Activated CD4-positive, alpha-beta T cell treated with anti-CD3 and anti-CD28 coated beads, Interleukin-2, amount 50 U/mL, for 24 hours (primary cell): ENCODE measurements at regions not wholly inside any gene's neighbourhood (a gene's known extent, or its start where the extent isn't known, plus 50 kb on each side); places are given as distances from the start of the nearest gene placed in this dataset.
"Not testable (repeated sequence)": the region's sequence is repeated elsewhere in the genome, so short reads cannot be mapped to it uniquely, and the experiment has no call there.

Source experiments
- DNase-seq, 2 donors: peaks; one replicate each; pipeline ENCODE4 v3.0.0-alpha.2; 2020; ENCODE audit warnings: low read depth in 1 of 2, low spot score in 1 of 2

GRCh38 chr16:66028510-66029216, 337.8 kb upstream of the CDH5 start:
- no peak for DNase-seq

- DNase-seq, result no peak
These were observed 339.6 kb upstream of the CDH5 start for GRCh38 chr16:66026787-66027330.

- DNase-seq, result no peak
These were observed 340.3 kb upstream of the CDH5 start for GRCh38 chr16:66026211-66026610.

- no peak for DNase-seq
These were observed 340.7 kb upstream of the CDH5 start for GRCh38 chr16:66025751-66026150.

- DNase-seq, result not testable (repeated sequence)
These were observed 341.9 kb upstream of the CDH5 start for GRCh38 chr16:66024567-66024966.

GRCh38 chr16:66023481-66023880, 343.0 kb upstream of the CDH5 start:
- DNase-seq, result no peak

GRCh38 chr16:66020642-66021041, 345.8 kb upstream of the CDH5 start:
- no peak for DNase-seq

GRCh38 chr16:66020046-66020445, 346.4 kb upstream of the CDH5 start:
- DNase-seq, result no peak

- not testable (repeated sequence) for DNase-seq
These were observed 347.0 kb upstream of the CDH5 start for GRCh38 chr16:66019502-66019901.

GRCh38 chr16:66014221-66014620, 352.3 kb upstream of the CDH5 start:
- no peak for DNase-seq

GRCh38 chr16:66013486-66013885, 353.0 kb upstream of the CDH5 start:
- no peak for DNase-seq

- DNase-seq, result no peak
These were observed 358.4 kb upstream of the CDH5 start for GRCh38 chr16:66008136-66008535.

GRCh38 chr16:66007717-66008116, 358.8 kb upstream of the CDH5 start:
- DNase-seq, result no peak

- DNase-seq, result no peak
These were observed 360.0 kb upstream of the CDH5 start for GRCh38 chr16:66006485-66006884.

GRCh38 chr16:66004699-66005098, 361.8 kb upstream of the CDH5 start:
- no peak for DNase-seq

- no peak for DNase-seq
These were observed 363.3 kb upstream of the CDH5 start for GRCh38 chr16:66003201-66003600.

- no peak for DNase-seq
These were observed 363.9 kb upstream of the CDH5 start for GRCh38 chr16:66002601-66003000.

- no peak for DNase-seq
These were observed 365.1 kb upstream of the CDH5 start for GRCh38 chr16:66001432-66001831.

GRCh38 chr16:65998443-65998842, 368.0 kb upstream of the CDH5 start:
- no peak for DNase-seq

GRCh38 chr16:65994291-65994690, 372.2 kb upstream of the CDH5 start:
- no peak for DNase-seq

- DNase-seq, result no peak
These were observed 375.3 kb upstream of the CDH5 start for GRCh38 chr16:65991149-65991701.

- DNase-seq, result no peak
These were observed 376.5 kb upstream of the CDH5 start for GRCh38 chr16:65989861-65990604.
